ENCODE measurements at regions not wholly inside any gene's neighbourhood (a gene's known extent, or its start where the extent isn't known, plus 50 kb on each side); places are given as distances from the start of the nearest gene placed in this dataset.

GRCh38 chr18:68504441-68505177, 210.3 kb downstream of the TMX3 start:
- FAIRE-seq, result no peak
- TF ChIP-seq POU2F2 (IDR thresholded peaks at IDR 0.05; ENCODE audit: low read depth, low read length) (no peak), TAF1 (IDR thresholded peaks at IDR 0.05; ENCODE audit: low read depth, low read length) (no peak), PAX5 (IDR thresholded peaks at IDR 0.05; ENCODE audit: insufficient read depth, low read length, severe bottlenecking) (no peak), SPI1 (IDR thresholded peaks at IDR 0.05; ENCODE audit: low read depth, low read length) (no peak), POLR2AphosphoS5 (IDR thresholded peaks at IDR 0.05; ENCODE audit: low read depth, low read length) (no peak), POLR2A (IDR thresholded peaks at IDR 0.05; ENCODE audit: low read depth, low read length) (no peak)
- DNase-seq (ENCODE audit: insufficient read length, low spot score), result no peak

GRCh38 chr18:68500556-68500955, 214.4 kb downstream of the TMX3 start:
- no peak for TF ChIP-seq POU2F2 (IDR thresholded peaks at IDR 0.05; ENCODE audit: low read depth, low read length)
- no peak for TF ChIP-seq POLR2A (IDR thresholded peaks at IDR 0.05; ENCODE audit: low read depth, low read length)
- TF ChIP-seq PAX5 (IDR thresholded peaks at IDR 0.05; ENCODE audit: insufficient read depth, low read length, severe bottlenecking), result no peak
- TF ChIP-seq SPI1 (IDR thresholded peaks at IDR 0.05; ENCODE audit: low read depth, low read length), result no peak
- no peak for TF ChIP-seq POLR2AphosphoS5 (IDR thresholded peaks at IDR 0.05; ENCODE audit: low read depth, low read length)
- no peak for TF ChIP-seq TAF1 (IDR thresholded peaks at IDR 0.05; ENCODE audit: low read depth, low read length)
- DNase-seq (ENCODE audit: insufficient read length, low spot score), result no peak
- FAIRE-seq, result no peak

- DNase-seq (ENCODE audit: insufficient read length, low spot score) (no peak), FAIRE-seq (no peak)
- TF ChIP-seq POU2F2 (IDR thresholded peaks at IDR 0.05; ENCODE audit: low read depth, low read length) (no peak), TAF1 (IDR thresholded peaks at IDR 0.05; ENCODE audit: low read depth, low read length) (no peak), SPI1 (IDR thresholded peaks at IDR 0.05; ENCODE audit: low read depth, low read length) (no peak), PAX5 (IDR thresholded peaks at IDR 0.05; ENCODE audit: insufficient read depth, low read length, severe bottlenecking) (no peak), POLR2A (IDR thresholded peaks at IDR 0.05; ENCODE audit: low read depth, low read length) (no peak), POLR2AphosphoS5 (IDR thresholded peaks at IDR 0.05; ENCODE audit: low read depth, low read length) (no peak)
Observed at GRCh38 chr18:68499141-68499540, 215.8 kb downstream of the TMX3 start.

- FAIRE-seq (no peak), DNase-seq (ENCODE audit: insufficient read length, low spot score) (no peak)
- TF ChIP-seq PAX5 (IDR thresholded peaks at IDR 0.05; ENCODE audit: insufficient read depth, low read length, severe bottlenecking) (no peak), POLR2AphosphoS5 (IDR thresholded peaks at IDR 0.05; ENCODE audit: low read depth, low read length) (no peak), SPI1 (IDR thresholded peaks at IDR 0.05; ENCODE audit: low read depth, low read length) (no peak), TAF1 (IDR thresholded peaks at IDR 0.05; ENCODE audit: low read depth, low read length) (no peak), POLR2A (IDR thresholded peaks at IDR 0.05; ENCODE audit: low read depth, low read length) (no peak), POU2F2 (IDR thresholded peaks at IDR 0.05; ENCODE audit: low read depth, low read length) (no peak)
Observed at GRCh38 chr18:68498636-68499035, 216.3 kb downstream of the TMX3 start.

GRCh38 chr18:68498185-68498584, 216.7 kb downstream of the TMX3 start:
- TF ChIP-seq PAX5 (IDR thresholded peaks at IDR 0.05; ENCODE audit: insufficient read depth, low read length, severe bottlenecking) (no peak), POU2F2 (IDR thresholded peaks at IDR 0.05; ENCODE audit: low read depth, low read length) (no peak), SPI1 (IDR thresholded peaks at IDR 0.05; ENCODE audit: low read depth, low read length) (no peak), POLR2AphosphoS5 (IDR thresholded peaks at IDR 0.05; ENCODE audit: low read depth, low read length) (no peak), TAF1 (IDR thresholded peaks at IDR 0.05; ENCODE audit: low read depth, low read length) (no peak), POLR2A (IDR thresholded peaks at IDR 0.05; ENCODE audit: low read depth, low read length) (no peak)
- FAIRE-seq (no peak), DNase-seq (ENCODE audit: insufficient read length, low spot score) (no peak)

- TF ChIP-seq POLR2A (IDR thresholded peaks at IDR 0.05; ENCODE audit: low read depth, low read length) (no peak), POLR2AphosphoS5 (IDR thresholded peaks at IDR 0.05; ENCODE audit: low read depth, low read length) (no peak), SPI1 (IDR thresholded peaks at IDR 0.05; ENCODE audit: low read depth, low read length) (no peak), POU2F2 (IDR thresholded peaks at IDR 0.05; ENCODE audit: low read depth, low read length) (no peak), TAF1 (IDR thresholded peaks at IDR 0.05; ENCODE audit: low read depth, low read length) (no peak), PAX5 (IDR thresholded peaks at IDR 0.05; ENCODE audit: insufficient read depth, low read length, severe bottlenecking) (no peak)
- DNase-seq (ENCODE audit: insufficient read length, low spot score), result no peak
- FAIRE-seq, result no peak
Observed at GRCh38 chr18:68494802-68495581, 219.9 kb downstream of the TMX3 start.

- DNase-seq (ENCODE audit: insufficient read length, low spot score) (no peak), FAIRE-seq (no peak)
- TF ChIP-seq POLR2AphosphoS5 (IDR thresholded peaks at IDR 0.05; ENCODE audit: low read depth, low read length) (no peak), POLR2A (IDR thresholded peaks at IDR 0.05; ENCODE audit: low read depth, low read length) (no peak), SPI1 (IDR thresholded peaks at IDR 0.05; ENCODE audit: low read depth, low read length) (no peak), POU2F2 (IDR thresholded peaks at IDR 0.05; ENCODE audit: low read depth, low read length) (no peak), TAF1 (IDR thresholded peaks at IDR 0.05; ENCODE audit: low read depth, low read length) (no peak), PAX5 (IDR thresholded peaks at IDR 0.05; ENCODE audit: insufficient read depth, low read length, severe bottlenecking) (no peak)
Observed at GRCh38 chr18:68489013-68489792, 225.7 kb downstream of the TMX3 start.

GRCh38 chr18:68484241-68484640, 230.7 kb downstream of the TMX3 start:
- DNase-seq (ENCODE audit: insufficient read length, low spot score) (no peak), FAIRE-seq (no peak)
- TF ChIP-seq POLR2AphosphoS5 (IDR thresholded peaks at IDR 0.05; ENCODE audit: low read depth, low read length) (no peak), POU2F2 (IDR thresholded peaks at IDR 0.05; ENCODE audit: low read depth, low read length) (no peak), SPI1 (IDR thresholded peaks at IDR 0.05; ENCODE audit: low read depth, low read length) (no peak), PAX5 (IDR thresholded peaks at IDR 0.05; ENCODE audit: insufficient read depth, low read length, severe bottlenecking) (no peak), POLR2A (IDR thresholded peaks at IDR 0.05; ENCODE audit: low read depth, low read length) (no peak), TAF1 (IDR thresholded peaks at IDR 0.05; ENCODE audit: low read depth, low read length) (no peak)

Measured in GM12891 (cell line).